Mesenchymal stem cell (in vitro differentiated cells and primary cell): ENCODE measurements at regions not wholly inside any gene's neighbourhood (a gene's known extent, or its start where the extent isn't known, plus 50 kb on each side); places are given as distances from the start of the nearest gene placed in this dataset.

Experiments
- DNase-seq: peaks from one replicate; pipeline ENCODE4 v3.0.0-alpha.2; 2013
- H2AFZ ChIP-seq: one replicate; pipeline ENCODE4 v1.6.1; 2013; ENCODE audit warnings: low read depth, mild to moderate bottlenecking, control low read depth, inconsistent platforms, low read length, moderate library complexity
- H2AK5ac ChIP-seq: 2 replicates; pipeline ENCODE4 v1.6.1; 2013; ENCODE audit warnings: low read length, moderate library complexity, mild to moderate bottlenecking, inconsistent platforms; ENCODE audit not compliant: severe bottlenecking
- H2BK120ac ChIP-seq: one replicate; pipeline ENCODE4 v1.6.1; 2013; ENCODE audit warnings: low read depth, mild to moderate bottlenecking, inconsistent platforms, low read length, moderate library complexity
- H2BK12ac ChIP-seq, 2 experiments: one replicate each; pipeline ENCODE4 v1.6.1; 2013; ENCODE audit warnings: inconsistent platforms in 2 of 2, low read length in 2 of 2, mild to moderate bottlenecking in 2 of 2, moderate library complexity in 2 of 2, control low read depth in 1 of 2
- H2BK15ac ChIP-seq: one replicate; pipeline ENCODE4 v1.6.1; 2013; ENCODE audit warnings: mild to moderate bottlenecking, low read depth, inconsistent platforms; ENCODE audit not compliant: poor library complexity, severe bottlenecking
- H2BK5ac ChIP-seq: 2 replicates; pipeline ENCODE4 v1.6.1; 2013; ENCODE audit warnings: low read depth, mild to moderate bottlenecking, low read length, control low read depth, inconsistent platforms; ENCODE audit not compliant: poor library complexity, severe bottlenecking
- H3K14ac ChIP-seq, 2 experiments: one replicate each; pipeline ENCODE4 v1.6.1; 2013; ENCODE audit warnings: inconsistent platforms in 2 of 2, low read length in 2 of 2, control low read depth in 1 of 2, mild to moderate bottlenecking in 1 of 2, moderate library complexity in 1 of 2
- H3K18ac ChIP-seq, 2 experiments: one replicate each; pipeline ENCODE4 v1.6.1; 2013; ENCODE audit warnings: inconsistent platforms in 2 of 2, low read length in 2 of 2, control low read depth in 1 of 2, low read depth in 1 of 2, mild to moderate bottlenecking in 1 of 2
- H3K23ac ChIP-seq, 2 experiments: one replicate each; pipeline ENCODE4 v1.6.1; 2013; ENCODE audit warnings: inconsistent platforms in 2 of 2, low read length in 2 of 2, mild to moderate bottlenecking in 2 of 2, moderate library complexity in 2 of 2, control low read depth in 1 of 2
- H3K27ac ChIP-seq: 2 replicates; pipeline ENCODE4 v1.5.1; 2013; ENCODE audit warnings: mild to moderate bottlenecking, moderate library complexity, low read length, control low read depth, inconsistent platforms; ENCODE audit not compliant: poor library complexity, severe bottlenecking
- H3K27me3 ChIP-seq, 2 experiments: 2 replicates each; pipeline versions ENCODE4 v1.6.1 to v1.7.0; 2013; ENCODE audit warnings: low read length in 2 of 2, mild to moderate bottlenecking in 2 of 2, moderate library complexity in 2 of 2, control low read depth in 1 of 2, inconsistent platforms in 1 of 2; ENCODE audit not compliant: control insufficient read depth in 1 of 2, insufficient read depth in 1 of 2
- H3K36me3 ChIP-seq, 2 experiments: 2 replicates each; pipeline versions ENCODE4 v1.6.1 to v1.7.0; 2013; ENCODE audit warnings: low read length in 2 of 2, control low read depth in 1 of 2, inconsistent platforms in 1 of 2, low read depth in 1 of 2, mild to moderate bottlenecking in 1 of 2; ENCODE audit not compliant: insufficient read depth in 2 of 2, control insufficient read depth in 1 of 2
- H3K4ac ChIP-seq, 2 experiments: one replicate each; pipeline ENCODE4 v1.6.1; 2013; ENCODE audit warnings: inconsistent platforms in 2 of 2, low read length in 2 of 2, mild to moderate bottlenecking in 2 of 2, moderate library complexity in 2 of 2, control low read depth in 1 of 2, low read depth in 1 of 2
- H3K4me1 ChIP-seq: 2 replicates; pipeline ENCODE4 v1.6.1; 2013; ENCODE audit warnings: low read depth, low read length, control low read depth; ENCODE audit not compliant: control insufficient read depth, insufficient read depth
- H3K4me2 ChIP-seq: 2 replicates; pipeline ENCODE4 v1.6.1; 2013; ENCODE audit warnings: low read length, mild to moderate bottlenecking, inconsistent platforms; ENCODE audit not compliant: poor library complexity, severe bottlenecking
- H3K4me3 ChIP-seq, 2 experiments: 2 replicates each; pipeline versions ENCODE4 v1.5.1 to v1.7.0; 2013; ENCODE audit warnings: low read length in 2 of 2, mild to moderate bottlenecking in 2 of 2, control low read depth in 1 of 2, low read depth in 1 of 2; ENCODE audit not compliant: insufficient read depth in 1 of 2
- H3K79me1 ChIP-seq: replicated peaks from 2 replicates; pipeline ENCODE4 v1.6.1; 2013; ENCODE audit warnings: mild to moderate bottlenecking, control low read depth, low read length, inconsistent platforms; ENCODE audit not compliant: poor library complexity, severe bottlenecking
- H3K9ac ChIP-seq: 2 replicates; pipeline ENCODE4 v1.7.0; 2013; ENCODE audit warnings: mild to moderate bottlenecking, low read length, moderate library complexity
- H3K9me3 ChIP-seq: 2 replicates; pipeline ENCODE4 v1.7.0; 2013; ENCODE audit warnings: mild to moderate bottlenecking, low read length; ENCODE audit not compliant: control insufficient read depth
- H4K8ac ChIP-seq: one replicate; pipeline ENCODE4 v1.6.1; 2013; ENCODE audit warnings: inconsistent platforms, mild to moderate bottlenecking, low read length, moderate library complexity
- H4K91ac ChIP-seq: one replicate; pipeline ENCODE4 v1.6.1; 2013; ENCODE audit warnings: mild to moderate bottlenecking, low read length, inconsistent platforms
- WGBS: methylation state at CpG from one replicate; pipeline ENCODE4 v1.1.7; 2013; ENCODE audit warnings: mixed read lengths; 5-methylcytosine and 5-hydroxymethylcytosine counted together

DNA sequence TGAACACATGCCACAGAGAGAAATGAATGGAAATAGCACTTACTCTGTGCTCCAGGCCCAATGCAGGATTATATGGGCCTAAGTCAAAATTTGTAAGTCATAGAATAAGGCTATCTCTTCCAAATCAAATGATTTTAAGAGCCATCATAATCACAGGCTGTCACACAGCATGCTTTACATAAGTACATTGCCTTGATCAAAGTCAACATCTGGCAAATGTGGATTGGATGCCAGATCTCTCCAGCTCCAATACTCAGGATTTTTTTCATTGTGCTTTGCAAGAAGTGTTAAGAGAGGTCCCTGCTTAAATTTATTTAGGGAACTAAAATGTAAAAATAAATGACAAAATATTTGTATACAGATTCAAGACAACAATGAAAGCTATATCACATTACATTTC, 299.9 kb downstream of the PRDM5 start:
- H2BK5ac ChIP-seq: no peak overlapping the region
- H3K4ac ChIP-seq: no peak overlapping the region
- DNase-seq: no peak
- no peak overlapping the region for H2BK12ac ChIP-seq
- no peak overlapping the region for H2BK15ac ChIP-seq
- no peak overlapping the region for H3K27ac ChIP-seq
- H3K14ac ChIP-seq: no peak overlapping the region
- H4K91ac ChIP-seq: no peak overlapping the region
- H3K9ac ChIP-seq: no peak overlapping the region
- no peak overlapping the region for H2AFZ ChIP-seq
- no peak overlapping the region for H2AK5ac ChIP-seq
- no peaks in the 10 kb centered on the region for H3K9me3 ChIP-seq
- H3K4me3 ChIP-seq: no peak overlapping the region
- no peaks in the 10 kb centered on the region for H3K36me3 ChIP-seq
- H3K18ac ChIP-seq: no peak overlapping the region
- no peaks in the 10 kb centered on the region for H3K27me3 ChIP-seq
- H3K79me1 ChIP-seq: no peaks in the 10 kb centered on the region
- H3K4me1 ChIP-seq: no peaks in the 10 kb centered on the region
- H4K8ac ChIP-seq: no peak overlapping the region
- no peak overlapping the region for H3K23ac ChIP-seq
- no peak overlapping the region for H3K4me2 ChIP-seq
- H2BK120ac ChIP-seq: no peak overlapping the region

DNA sequence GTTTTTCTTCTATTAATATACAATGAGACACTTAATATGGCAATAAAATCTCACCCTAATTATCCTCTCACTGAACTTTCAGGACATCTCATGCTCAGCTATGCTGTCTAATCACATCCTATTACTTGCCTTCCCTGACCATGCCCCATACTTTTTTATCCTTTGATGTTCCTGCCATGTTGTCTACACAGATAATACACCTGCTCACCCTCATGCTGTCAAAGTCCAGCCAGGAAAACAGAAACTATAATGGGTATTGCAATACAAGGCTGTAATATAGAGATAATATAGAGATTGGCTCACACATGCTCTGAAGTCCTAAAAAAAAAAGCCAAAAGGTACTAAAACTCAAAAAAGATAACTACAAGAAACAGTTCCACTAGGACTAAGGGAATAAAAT, 305.4 kb downstream of the PRDM5 start:
- H3K18ac ChIP-seq: no peak overlapping the region
- no peak overlapping the region for H3K9ac ChIP-seq
- H2AK5ac ChIP-seq: no peak overlapping the region
- H3K4me1 ChIP-seq: no peaks in the 10 kb centered on the region
- no peak overlapping the region for H2BK15ac ChIP-seq
- no peak overlapping the region for H3K23ac ChIP-seq
- H3K4me3 ChIP-seq: no peak overlapping the region
- no peak overlapping the region for H2BK120ac ChIP-seq
- H2BK5ac ChIP-seq: no peak overlapping the region
- H2BK12ac ChIP-seq: no peak overlapping the region
- H3K9me3 ChIP-seq: no peaks in the 10 kb centered on the region
- H3K79me1 ChIP-seq: no peaks in the 10 kb centered on the region
- no peak overlapping the region for H4K8ac ChIP-seq
- DNase-seq: no peak
- no peaks in the 10 kb centered on the region for H3K36me3 ChIP-seq
- no peak overlapping the region for H3K4ac ChIP-seq
- H3K14ac ChIP-seq: no peak overlapping the region
- H3K4me2 ChIP-seq: no peak overlapping the region
- no peak overlapping the region for H2AFZ ChIP-seq
- H3K27ac ChIP-seq: no peak overlapping the region
- H4K91ac ChIP-seq: no peak overlapping the region
- no peaks in the 10 kb centered on the region for H3K27me3 ChIP-seq

GRCh38 chr4:120616041-120616440, 306.5 kb downstream of the PRDM5 start:
- H3K4me1 ChIP-seq: no peaks in the 10 kb centered on the region
- H2AK5ac ChIP-seq: no peak overlapping the region
- H3K18ac ChIP-seq: no peak overlapping the region
- H3K14ac ChIP-seq: no peak overlapping the region
- no peak overlapping the region for H2BK15ac ChIP-seq
- H3K36me3 ChIP-seq: no peaks in the 10 kb centered on the region
- no peak overlapping the region for H4K91ac ChIP-seq
- H3K79me1 ChIP-seq: no peaks in the 10 kb centered on the region
- no peak overlapping the region for H3K9ac ChIP-seq
- H2BK120ac ChIP-seq: no peak overlapping the region
- H2BK5ac ChIP-seq: no peak overlapping the region
- H3K4me2 ChIP-seq: no peak overlapping the region
- H2BK12ac ChIP-seq: no peak overlapping the region
- H3K27ac ChIP-seq: no peak overlapping the region
- no peak overlapping the region for H2AFZ ChIP-seq
- peak; percentile 78 for DNase-seq
- WGBS: no CpG with 5 or more reads among the region's 1 CpG
- H3K9me3 ChIP-seq: no peaks in the 10 kb centered on the region
- H3K4me3 ChIP-seq: no peak overlapping the region
- H3K27me3 ChIP-seq: no peaks in the 10 kb centered on the region
- H4K8ac ChIP-seq: no peak overlapping the region
- no peak overlapping the region for H3K4ac ChIP-seq
- no peak overlapping the region for H3K23ac ChIP-seq

- Histone ChIP-seq H3K4me1 (no peaks in the 10 kb centered on the region), H3K27ac (no peak overlapping the region), H2AK5ac (no peak overlapping the region), H4K8ac (no peak overlapping the region), H3K4ac (no peak overlapping the region), H2BK5ac (no peak overlapping the region), H3K18ac (no peak overlapping the region), H2AFZ (no peak overlapping the region), H3K23ac (no peak overlapping the region), H3K4me3 (no peak overlapping the region), H3K9ac (no peak overlapping the region), H3K9me3 (no peaks in the 10 kb centered on the region), H3K4me2 (no peak overlapping the region), H3K14ac (no peak overlapping the region), H4K91ac (no peak overlapping the region), H2BK15ac (no peak overlapping the region), H3K27me3 (no peaks in the 10 kb centered on the region), H3K79me1 (no peaks in the 10 kb centered on the region), H2BK120ac (no peak overlapping the region), H3K36me3 (no peaks in the 10 kb centered on the region), H2BK12ac (no peak overlapping the region)
- DNase-seq: no peak
- no CpG with 5 or more reads among the region's 1 CpG for WGBS
These were observed 308.7 kb downstream of the PRDM5 start for GRCh38 chr4:120613778-120614177.
